GM18907 (cell line): ENCODE measurements at regions not wholly inside any gene's neighbourhood (a gene's known extent, or its start where the extent isn't known, plus 50 kb on each side); places are given as distances from the start of the nearest gene placed in this dataset.
"Not testable (repeated sequence)": the region's sequence is repeated elsewhere in the genome, so short reads cannot be mapped to it uniquely, and the experiment has no call there.

ENCODE experiments used
- ATAC-seq: cut with Tn5 transposase; IDR thresholded peaks from one replicate; pipeline ENCODE4 v1.9.1; 2021; ENCODE audit warnings: mild to moderate bottlenecking, moderate library complexity; ENCODE audit not compliant: unreplicated experiment

DNA sequence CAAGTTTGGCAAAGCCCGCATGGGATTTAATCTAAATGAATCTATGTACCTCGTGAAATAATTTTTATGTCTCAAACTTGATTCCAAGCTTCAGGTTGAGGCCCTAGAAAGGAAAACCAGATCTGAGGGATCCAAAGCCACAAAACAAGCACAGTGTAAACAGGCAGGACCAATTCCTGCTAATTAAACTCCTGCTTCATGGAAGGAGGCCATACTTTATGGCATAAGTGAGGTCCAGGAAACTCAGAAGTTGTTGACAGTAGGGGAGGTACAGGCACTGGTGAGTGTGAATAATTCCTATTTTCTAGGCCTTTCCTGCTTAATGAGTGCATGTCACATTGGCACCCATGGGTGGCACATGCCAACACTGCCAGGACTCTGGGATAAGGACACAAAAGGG, 648.6 kb upstream of the SGCD start:
- ATAC-seq: no peak

DNA sequence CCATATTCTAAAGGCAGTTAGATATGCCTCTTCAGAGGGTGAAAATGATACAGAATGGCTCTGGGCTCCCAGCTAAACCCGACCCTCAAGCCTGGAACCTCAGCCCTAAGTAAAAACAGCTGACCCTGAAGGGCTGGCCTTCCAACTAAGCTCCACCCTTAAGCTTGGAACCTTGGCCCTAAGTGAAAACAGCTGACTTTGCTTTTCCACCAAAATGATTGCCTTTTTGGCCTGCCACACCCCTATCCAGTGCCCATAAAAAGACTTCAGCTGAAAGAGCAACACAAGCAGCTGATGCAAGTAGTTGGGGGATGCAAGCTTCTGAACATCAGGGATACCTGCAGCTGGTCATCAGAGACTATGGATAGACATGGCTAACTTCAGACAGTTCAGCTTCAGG, 647.4 kb upstream of the SGCD start:
- no peak for ATAC-seq

DNA sequence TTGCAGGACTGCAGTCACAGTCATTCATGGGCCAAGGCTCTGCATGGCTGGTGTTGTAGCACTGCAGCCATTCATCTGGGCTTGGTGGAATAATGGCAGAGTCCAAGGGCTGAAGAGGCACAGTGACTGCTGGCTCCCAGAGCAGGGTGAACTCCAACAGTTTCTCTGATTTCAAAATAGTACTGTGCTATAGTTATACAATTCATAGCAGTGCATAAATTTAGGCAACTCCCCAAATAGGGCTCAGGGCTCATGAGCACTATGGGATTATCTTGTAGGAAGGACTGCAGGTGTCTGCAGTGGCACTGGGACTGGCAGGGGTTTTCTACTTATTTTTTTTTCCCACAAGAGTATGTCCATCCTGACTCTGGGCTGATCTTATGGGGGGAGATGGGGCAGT, 642.5 kb upstream of the SGCD start:
- ATAC-seq: no peak

DNA sequence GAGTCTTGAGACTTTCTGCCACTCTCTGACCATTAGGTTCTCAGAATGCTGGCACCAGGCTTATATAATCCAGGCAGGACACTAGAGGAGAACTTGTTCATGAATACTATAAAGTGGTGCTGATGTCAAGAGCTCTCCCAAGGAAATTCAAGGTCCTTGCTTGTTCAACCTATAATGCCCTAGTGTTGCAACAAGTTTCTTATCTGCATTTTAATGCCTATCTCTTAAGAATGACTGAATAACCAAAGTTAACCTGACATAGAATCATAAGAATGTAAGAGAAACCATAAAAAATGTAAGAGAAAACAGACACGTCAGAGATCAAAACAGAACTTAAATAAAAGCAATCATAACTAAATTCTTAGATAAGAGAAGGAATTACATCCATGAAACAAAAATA, 640.8 kb upstream of the SGCD start:
- ATAC-seq: no peak

DNA sequence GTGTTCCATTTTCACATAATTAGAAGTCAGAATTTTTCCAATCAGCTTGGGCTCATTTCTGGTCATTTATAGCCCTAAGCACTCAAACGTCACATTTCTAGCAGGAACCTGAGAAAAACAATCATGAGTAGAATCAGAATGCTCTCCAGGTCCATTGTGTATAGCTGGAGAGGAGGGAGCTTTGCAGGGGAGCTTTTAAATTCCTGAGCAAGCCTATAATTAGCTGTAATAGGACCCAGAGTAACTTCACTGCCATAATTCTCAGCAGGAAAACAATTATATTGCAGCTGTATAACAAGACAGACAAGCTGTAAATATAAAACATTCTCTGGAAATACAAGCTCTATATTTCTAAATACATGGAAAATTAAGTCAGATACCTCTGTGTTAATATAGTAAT, 637.6 kb upstream of the SGCD start:
- ATAC-seq: no peak

DNA sequence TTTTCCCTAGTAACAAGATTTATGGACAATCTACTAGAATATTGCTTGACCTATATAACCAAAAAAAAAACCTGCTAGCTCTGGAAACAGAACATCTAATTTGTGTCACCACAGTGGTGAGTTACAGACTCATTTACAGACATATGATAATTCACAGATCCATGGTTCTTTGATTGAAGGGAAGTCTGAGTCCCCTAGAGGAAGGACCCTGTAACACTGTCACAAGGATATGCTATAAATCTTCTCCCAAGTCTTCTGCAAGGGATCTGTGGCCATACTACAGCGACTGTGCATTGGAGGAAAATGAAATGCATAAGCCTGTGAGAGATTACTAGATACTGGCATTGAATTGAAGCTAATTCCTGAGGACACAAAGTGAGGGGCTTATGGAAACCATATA, 630.6 kb upstream of the SGCD start:
- no peak for ATAC-seq

DNA sequence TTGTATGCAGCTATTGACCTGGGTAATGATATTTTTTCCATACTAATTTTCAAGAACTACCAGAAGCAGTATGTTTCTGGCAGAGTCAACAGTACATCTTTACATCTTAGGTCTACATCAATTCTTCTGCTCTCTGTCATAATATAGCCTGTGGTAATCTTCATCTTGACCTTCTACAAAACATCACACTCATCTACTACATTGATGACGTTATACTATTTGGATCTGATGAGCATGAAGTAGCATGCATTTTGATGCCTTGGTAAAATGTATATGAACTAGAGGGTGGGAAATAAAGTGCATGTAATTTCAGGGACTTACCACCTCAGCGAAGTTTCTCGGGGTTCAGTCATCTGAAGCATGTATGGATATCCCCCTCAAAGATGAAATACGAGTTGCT, 629.7 kb upstream of the SGCD start:
- ATAC-seq: no peak

DNA sequence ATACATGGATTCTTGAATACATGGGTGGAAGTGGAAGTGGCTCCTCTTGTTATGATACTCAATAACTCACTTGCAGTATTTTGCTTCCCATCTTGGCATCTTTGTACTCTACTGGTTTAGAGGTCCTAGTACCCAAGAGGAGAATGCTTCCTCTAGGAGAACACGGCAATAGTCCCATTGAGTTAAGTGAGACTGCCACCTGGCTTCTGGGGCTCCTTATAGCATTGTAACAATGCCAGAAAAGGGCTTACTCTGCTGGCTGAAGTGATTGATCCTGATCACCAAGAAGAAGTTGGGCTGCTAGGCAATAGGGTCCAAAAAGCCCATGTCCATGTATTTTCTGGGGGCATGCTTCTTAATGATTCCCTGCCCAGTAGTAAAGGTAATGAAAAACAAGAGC, 627.6 kb upstream of the SGCD start:
- ATAC-seq: no peak

DNA sequence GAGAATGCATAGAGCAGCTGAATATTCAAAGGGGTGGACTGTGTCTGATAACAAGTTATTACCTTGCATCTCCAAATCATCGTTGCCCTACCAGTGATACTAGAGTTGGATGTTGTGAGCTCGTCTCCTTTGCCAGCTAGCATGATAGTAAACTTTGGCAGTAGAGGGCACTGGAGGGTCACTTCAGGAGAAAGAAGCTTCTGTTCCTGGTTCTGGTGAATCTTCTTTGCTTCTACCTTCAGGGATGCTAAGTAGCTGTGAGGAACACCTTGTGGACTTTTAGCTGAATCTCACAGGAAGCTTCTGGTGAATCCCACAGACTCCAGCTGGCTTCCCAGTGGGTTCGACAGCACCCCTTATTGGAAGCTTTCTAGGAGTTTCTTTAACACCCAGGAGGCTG, 626.6 kb upstream of the SGCD start:
- no peak for ATAC-seq

DNA sequence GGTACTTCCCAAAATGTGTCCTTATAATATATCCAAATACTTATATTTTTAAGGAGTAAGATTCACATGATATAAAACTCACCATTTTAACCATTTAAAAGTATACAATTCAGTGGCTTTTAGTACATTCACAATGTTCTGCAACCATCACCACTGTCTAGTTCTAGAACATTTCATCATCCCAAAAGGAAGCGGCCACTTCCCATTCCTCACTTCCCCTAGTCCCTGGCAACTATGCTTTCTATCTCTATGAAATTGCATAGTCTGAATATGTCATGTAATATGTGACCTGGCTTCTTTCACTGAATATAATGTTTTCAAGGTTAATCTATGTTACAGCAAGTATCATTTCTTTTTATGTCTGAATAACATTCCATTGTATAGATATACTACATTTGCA, 615.1 kb upstream of the SGCD start:
- no peak for ATAC-seq

DNA sequence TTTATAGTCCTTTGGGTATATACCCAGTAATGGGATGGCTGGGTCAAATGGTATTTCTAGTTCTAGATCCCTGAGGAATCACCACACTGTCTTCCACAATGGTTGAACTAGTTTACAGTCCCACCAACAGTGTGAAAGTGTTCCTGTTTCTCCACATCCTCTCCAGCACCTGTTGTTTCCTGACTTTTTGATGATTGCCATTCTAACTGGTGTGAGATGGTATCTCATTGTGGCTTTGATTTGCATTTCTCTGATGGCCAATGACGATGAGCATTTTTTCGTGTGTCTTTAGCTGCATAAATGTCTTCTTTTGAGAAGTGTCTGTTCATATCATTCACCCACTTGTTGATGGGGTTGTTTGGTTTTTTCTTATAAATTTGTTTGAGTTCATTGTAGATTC, 612.5 kb upstream of the SGCD start:
- ATAC-seq: not testable (repeated sequence)

DNA sequence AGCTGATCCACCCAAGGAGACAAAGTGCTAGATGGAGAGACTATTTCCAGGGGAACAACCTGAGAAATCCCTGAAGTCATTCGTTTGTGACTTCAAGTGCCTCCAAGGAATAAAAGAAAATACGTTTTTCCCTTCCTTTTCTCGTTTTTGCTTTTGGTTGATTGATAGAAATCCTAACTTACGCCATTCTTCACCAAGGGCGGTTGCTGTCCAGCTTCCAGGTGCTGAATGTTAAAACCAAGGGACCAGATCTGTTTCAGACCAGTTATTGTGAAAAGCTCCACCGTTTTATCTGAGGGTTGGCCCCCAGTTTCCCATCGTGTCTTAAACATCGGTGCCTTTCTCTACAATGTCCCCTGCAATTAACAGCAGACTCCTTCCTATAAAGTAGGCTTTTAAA, 600.7 kb upstream of the SGCD start:
- ATAC-seq: no peak

DNA sequence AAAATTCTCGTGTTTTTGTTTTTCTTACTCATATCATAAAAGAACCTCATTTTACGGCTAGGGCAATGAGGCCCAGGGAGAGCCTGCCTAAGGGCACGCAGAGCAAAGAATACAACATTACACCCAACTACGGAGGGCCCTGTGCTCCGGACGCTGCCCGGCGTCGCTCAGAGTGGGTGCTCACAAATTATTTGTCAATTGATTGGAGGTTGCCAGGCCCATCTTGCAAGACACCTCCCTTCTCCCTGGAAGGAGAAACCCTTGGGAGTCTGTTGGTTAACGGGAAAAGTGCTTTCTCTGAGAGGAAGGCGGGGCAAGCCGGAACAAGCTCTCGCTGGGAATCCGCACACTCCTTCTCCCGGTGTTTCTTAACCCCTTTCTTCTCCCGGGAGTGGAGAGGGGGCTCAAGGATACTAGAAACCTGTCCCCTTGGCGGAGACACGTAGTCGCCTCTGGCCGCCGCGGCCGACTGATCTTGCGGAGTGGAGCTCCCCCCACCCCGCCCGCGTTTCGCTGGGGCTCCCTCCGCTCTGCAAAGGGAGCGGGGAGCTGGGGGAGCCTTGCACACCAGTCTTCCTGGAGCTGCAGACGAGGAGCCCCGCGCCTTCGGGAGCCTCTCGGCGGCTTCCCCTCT, 599.3 kb upstream of the SGCD start:
- ATAC-seq: no peak

DNA sequence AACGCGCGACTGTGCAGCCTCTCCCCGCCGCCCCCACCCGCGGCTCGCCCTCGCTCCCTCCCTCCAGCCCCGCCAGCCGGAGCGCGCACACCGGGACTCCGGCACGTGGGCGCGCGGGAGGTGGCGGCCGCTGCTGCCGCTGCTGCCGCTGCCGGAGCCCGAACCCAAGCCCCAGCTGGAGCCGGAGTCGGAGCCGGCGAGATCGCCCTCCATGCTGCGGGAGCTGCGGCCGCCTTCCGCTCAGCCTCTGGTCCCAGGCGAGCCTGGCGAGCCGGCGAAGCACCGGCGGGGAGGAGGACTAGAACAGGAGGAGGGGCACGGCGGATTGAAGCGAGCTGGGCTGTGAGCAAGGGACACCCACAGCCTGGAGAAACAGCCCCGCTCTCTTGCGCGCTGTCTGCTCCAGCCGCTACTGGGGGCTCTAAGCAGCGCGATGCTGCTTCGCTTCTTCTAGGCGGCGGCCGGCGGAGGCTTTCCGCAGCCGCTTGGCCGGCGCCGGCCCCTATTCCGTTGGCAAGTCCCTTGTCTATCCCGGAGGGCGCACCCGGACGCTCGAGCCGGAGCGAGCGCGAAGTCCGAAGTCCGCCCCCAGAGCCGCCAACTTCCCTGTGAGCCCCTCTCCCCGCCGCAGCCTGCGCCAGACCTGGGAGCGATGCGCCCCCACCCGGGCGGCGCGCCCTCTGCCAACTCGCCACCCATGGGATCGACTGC, 598.7 kb upstream of the SGCD start:
- no peak for ATAC-seq

DNA sequence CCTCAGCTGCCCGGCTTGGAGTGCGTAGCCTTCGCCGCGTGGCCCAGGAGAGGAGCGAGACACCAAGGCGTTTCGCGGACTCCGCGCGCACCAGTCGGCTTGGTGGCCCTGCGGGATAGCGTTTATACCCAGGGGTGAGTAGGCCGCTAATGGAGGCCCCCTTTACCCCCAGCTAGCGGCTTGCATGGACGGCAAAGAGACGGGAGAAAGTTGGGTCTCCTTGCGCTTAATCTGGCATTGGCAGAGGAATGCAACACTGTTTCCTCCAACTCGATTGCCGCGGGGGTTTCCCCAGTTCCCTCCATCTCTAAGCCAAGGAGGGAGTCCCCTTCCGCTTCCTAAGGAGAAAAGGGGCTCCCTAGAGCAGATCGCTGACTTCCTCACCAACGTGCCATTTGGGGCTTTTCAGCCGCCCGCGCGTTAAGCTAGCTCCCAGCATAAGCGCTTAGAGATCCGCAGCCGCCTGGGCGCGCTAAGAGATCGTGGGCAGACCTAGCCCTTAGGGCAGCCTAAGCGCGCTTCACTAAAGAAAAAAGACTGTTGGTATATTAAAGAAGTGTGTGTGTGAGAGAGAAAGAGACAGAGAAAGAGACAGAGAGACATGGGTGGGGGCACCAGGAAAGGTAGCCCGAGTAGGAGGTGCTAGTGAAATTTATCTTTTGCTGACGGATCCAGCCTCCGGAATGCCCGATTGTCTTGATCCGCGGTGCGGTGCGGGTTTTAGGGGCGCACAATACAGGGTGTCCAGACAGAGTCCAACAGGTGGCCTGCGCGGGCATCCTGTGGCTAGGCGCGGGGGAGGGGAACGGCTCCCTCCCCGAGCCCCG, 597.9 kb upstream of the SGCD start:
- no peak for ATAC-seq

DNA sequence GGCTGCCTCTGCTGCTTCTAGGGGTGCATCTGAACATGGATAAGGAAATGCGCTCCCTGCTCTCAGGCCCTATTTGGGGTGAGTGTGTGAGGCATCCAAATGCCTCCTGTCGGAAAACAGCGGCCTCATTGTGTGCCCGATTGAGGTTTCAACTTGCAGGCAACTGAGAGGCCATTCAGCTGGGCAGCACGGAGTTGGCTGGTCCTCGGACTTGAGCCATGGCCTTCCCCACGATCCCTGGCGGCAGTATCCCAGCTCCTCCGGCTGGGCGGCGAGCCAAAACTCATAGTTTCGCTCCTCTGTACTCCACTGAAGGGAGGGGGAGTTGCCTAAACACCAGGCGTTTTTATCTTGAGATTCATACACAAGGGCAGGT, 597.3 kb upstream of the SGCD start:
- no peak for ATAC-seq

DNA sequence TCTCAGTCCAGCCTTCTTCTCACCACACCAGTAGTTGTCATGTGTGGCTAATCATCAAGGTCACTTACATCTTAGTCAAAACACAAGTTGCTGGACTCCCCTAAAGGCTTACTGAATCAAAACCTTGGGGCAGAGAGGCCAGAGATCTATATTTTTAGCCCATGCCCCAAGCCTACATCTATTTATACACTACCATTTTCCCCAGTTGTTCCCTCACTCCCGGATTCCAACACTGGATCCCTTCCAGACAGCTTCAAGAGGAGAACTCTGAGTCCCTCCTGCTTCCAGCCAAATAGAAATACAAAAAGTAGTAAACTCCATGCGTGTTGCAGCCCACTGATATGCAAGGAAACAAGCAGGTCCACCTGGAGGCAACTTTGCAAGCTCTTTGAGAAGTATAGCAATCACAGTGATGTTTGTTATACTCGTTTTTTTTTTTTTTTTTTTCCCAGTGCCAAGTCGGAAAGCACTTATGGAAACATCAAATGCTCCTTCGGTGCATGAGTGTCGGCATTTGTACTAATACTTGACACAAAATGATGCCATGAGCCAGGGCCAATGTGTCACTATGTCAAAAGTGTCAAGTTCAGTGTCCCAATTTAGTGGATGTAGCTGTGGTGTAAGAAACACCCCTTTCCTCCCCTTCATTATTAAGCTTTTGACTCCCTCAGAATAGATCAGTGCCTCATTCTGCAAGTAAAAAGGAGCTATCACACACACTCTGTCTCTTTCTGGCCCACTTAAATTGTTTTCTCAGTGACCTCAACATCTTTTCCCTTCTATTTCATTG, 594.2 kb upstream of the SGCD start:
- no peak for ATAC-seq

DNA sequence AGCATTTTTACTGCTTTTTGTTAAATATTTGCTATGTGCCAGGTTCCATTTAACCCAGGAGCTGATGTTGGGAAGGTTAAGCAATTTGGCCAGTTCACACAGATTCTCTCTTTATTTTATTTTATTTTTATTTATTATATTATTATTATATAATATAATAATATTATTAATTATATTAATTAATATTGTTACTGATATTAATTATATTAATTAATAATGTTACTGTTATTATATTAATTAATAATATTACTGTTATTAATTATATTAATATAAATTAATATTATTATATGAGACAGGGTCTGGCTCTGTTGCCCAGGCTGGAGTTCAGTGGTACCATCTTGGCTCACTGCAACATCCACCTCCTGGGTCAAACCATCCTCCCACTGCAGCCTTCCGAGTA, 593.0 kb upstream of the SGCD start:
- ATAC-seq: no peak

DNA sequence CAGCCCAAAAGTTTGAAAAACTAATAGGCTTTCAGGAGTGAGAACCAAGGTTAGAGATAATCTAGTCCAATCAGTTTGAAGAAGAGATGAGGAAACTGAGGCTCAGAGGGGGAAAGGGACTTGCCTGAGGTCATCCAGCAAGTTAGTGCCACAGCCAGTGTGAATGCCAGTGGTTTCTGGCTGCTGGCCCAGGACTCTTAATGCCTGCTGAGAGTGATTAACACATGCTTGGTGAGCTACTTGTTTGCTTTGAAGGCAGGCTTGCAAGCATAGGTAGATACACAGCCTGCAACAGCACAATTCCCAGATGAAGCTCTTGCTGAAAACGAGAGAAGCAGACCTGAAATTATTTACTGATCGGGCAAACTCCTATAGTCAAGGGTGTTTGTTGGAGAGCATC, 591.6 kb upstream of the SGCD start:
- no peak for ATAC-seq

DNA sequence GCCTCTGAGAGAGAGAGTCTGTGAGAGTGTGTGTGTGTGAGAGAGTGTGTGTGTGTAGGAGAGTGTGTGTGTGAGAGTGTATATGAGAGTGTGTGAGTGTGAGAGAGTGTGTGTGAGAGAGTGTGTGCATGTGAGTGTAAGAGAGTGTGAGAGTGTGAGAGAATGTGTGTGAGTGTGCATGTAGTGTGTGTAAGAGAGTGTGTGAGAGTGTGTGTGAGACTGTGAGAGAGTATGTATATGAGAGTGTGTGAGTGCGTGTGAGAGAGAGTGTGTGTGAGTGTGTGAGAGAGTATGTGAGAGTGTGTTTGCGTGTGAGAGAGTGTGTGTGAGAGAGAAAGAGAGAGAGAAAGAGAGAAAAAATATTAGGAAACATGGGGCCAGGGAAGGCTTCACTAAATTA, 588.3 kb upstream of the SGCD start:
- no peak for ATAC-seq

DNA sequence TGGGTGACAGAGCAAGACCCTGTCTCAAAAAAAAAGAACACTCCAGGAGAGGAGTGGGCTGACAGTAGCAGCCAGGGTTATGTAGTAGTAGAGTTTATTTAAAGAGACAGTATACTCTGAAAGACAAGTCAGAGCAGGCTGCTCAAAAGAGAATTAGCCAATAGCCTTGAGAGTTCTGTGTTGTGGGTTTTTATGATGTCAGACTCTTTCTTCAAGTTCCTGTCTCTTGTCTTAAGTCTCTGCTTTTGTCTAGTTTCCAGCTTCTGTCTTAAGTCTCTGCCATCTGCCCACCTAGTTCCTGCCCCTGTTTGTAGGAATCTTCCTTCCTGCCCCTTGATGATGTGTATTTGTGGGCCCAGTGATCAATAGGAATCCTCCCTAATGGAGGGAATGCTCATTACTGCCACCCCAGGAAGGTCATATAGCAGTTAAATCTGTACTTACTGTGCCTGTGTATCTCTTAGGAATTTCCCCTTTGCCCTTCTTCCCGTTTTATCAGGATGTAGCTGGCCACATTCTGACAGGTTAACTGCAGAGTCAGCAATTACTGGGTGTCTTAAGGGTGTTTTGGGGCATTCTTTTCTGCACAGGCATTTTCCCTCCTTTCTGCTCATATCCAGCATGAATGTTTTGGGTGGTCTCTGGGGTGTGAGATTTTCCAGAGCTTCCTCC, 580.5 kb upstream of the SGCD start:
- ATAC-seq: no peak
